ENCODE measurements at regions not wholly inside any gene's neighbourhood (a gene's known extent, or its start where the extent isn't known, plus 50 kb on each side); places are given as distances from the start of the nearest gene placed in this dataset.

DNA sequence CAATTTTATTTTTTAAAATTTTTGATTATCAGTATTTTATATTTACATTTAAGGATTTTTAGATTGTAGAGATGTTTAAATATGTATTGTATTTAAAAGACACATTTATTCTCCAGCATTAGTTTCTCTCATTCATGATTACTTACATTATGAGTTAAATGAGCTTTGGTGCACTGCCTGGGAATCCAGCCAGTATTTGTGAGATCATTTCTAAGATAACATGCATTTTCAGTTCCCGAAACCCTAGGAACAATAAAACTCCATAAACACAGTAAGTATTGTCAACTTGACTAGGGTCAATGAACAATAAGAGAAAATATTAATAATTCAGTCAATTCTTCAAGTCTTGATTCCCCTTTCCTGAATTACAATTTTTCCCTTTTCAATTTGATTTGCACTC is 403.3 kb downstream of the PLK2 start:
- H3K27ac ChIP-seq (replicated peaks): no peak overlapping the region
- no peak overlapping the region for H3K4me3 ChIP-seq (replicated peaks; ENCODE audit: insufficient read depth, low read length)
- no peak for DNase-seq (ENCODE audit: low read depth in 1 of 2, low spot score in 1 of 2)
- H3K27me3 ChIP-seq (ENCODE audit: insufficient read depth, poor library complexity, severe bottlenecking): no peaks in the 10 kb centered on the region
- TF ChIP-seq SPI1 (IDR thresholded peaks at IDR 0.05; ENCODE audit: borderline replicate concordance, low read depth) (no peak), POLR2AphosphoS5 (IDR thresholded peaks at IDR 0.05; ENCODE audit: low read depth) (no peak)
- TF ChIP-seq, protein P1, sequence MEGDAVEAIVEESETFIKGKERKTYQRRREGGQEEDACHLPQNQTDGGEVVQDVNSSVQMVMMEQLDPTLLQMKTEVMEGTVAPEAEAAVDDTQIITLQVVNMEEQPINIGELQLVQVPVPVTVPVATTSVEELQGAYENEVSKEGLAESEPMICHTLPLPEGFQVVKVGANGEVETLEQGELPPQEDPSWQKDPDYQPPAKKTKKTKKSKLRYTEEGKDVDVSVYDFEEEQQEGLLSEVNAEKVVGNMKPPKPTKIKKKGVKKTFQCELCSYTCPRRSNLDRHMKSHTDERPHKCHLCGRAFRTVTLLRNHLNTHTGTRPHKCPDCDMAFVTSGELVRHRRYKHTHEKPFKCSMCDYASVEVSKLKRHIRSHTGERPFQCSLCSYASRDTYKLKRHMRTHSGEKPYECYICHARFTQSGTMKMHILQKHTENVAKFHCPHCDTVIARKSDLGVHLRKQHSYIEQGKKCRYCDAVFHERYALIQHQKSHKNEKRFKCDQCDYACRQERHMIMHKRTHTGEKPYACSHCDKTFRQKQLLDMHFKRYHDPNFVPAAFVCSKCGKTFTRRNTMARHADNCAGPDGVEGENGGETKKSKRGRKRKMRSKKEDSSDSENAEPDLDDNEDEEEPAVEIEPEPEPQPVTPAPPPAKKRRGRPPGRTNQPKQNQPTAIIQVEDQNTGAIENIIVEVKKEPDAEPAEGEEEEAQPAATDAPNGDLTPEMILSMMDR (IDR thresholded peaks at IDR 0.05; ENCODE audit: insufficient read depth, low read length): no peak

DNA sequence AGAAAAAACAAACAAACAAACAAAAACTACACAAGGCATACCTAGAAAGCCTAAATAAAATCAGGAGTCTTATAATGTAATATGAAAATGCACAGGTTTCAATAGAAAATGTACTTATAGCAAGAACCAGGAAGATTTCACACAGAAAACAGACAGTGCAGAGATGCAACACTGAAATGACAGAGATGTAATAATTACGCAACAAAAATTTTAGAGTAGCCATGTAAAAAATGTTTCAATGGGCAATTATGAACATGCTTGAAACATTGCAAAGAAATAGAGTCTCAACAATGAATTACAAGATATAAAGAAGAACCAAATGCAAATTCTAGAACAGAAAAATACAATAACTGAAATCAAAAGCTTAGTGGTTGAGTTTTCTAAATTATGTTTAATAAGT is 405.9 kb downstream of the PLK2 start:
- TF ChIP-seq, protein P1 (IDR thresholded peaks at IDR 0.05; ENCODE audit: insufficient read depth, low read length): no peak
- TF ChIP-seq SPI1 (IDR thresholded peaks at IDR 0.05; ENCODE audit: borderline replicate concordance, low read depth) (no peak), GABPA (IDR thresholded peaks at IDR 0.05; ENCODE audit: low read depth) (no peak), POLR2AphosphoS5 (IDR thresholded peaks at IDR 0.05; ENCODE audit: low read depth) (no peak)
- TF ChIP-seq, protein P2, sequence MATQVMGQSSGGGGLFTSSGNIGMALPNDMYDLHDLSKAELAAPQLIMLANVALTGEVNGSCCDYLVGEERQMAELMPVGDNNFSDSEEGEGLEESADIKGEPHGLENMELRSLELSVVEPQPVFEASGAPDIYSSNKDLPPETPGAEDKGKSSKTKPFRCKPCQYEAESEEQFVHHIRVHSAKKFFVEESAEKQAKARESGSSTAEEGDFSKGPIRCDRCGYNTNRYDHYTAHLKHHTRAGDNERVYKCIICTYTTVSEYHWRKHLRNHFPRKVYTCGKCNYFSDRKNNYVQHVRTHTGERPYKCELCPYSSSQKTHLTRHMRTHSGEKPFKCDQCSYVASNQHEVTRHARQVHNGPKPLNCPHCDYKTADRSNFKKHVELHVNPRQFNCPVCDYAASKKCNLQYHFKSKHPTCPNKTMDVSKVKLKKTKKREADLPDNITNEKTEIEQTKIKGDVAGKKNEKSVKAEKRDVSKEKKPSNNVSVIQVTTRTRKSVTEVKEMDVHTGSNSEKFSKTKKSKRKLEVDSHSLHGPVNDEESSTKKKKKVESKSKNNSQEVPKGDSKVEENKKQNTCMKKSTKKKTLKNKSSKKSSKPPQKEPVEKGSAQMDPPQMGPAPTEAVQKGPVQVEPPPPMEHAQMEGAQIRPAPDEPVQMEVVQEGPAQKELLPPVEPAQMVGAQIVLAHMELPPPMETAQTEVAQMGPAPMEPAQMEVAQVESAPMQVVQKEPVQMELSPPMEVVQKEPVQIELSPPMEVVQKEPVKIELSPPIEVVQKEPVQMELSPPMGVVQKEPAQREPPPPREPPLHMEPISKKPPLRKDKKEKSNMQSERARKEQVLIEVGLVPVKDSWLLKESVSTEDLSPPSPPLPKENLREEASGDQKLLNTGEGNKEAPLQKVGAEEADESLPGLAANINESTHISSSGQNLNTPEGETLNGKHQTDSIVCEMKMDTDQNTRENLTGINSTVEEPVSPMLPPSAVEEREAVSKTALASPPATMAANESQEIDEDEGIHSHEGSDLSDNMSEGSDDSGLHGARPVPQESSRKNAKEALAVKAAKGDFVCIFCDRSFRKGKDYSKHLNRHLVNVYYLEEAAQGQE (IDR thresholded peaks at IDR 0.05; ENCODE audit: insufficient replicate concordance, low read depth): no peak
- Histone ChIP-seq H3K27me3 (ENCODE audit: insufficient read depth, poor library complexity, severe bottlenecking) (no peaks in the 10 kb centered on the region), H3K4me3 (replicated peaks; ENCODE audit: insufficient read depth, low read length) (no peak overlapping the region), H3K27ac (replicated peaks) (no peak overlapping the region)
- no peak for DNase-seq (ENCODE audit: low read depth in 1 of 2, low spot score in 1 of 2)

DNA sequence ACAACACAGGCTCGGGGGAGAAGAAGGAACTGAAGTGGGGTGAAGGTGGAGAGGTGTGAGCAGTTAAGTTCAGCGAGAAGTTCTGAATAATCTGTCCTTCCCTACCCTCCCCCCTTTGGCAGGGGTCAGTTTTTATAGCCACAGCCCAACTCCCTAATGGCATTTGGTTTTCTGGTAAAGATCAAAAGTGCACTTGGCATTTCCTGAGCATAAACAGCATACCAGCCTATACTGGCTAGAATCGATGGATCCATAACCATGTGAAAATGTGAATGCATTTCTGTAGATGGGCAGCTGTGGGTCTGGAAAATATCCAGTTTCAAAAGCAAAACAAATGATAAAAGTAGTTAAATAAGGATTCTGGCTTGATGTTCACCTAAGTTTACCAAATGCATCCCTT is 410.9 kb downstream of the PLK2 start:
- no peak for DNase-seq (ENCODE audit: low read depth in 1 of 2, low spot score in 1 of 2)
- H3K27me3 ChIP-seq (ENCODE audit: insufficient read depth, poor library complexity, severe bottlenecking): no peaks in the 10 kb centered on the region
- TF ChIP-seq SPI1 (IDR thresholded peaks at IDR 0.05; ENCODE audit: borderline replicate concordance, low read depth) (no peak), POLR2AphosphoS5 (IDR thresholded peaks at IDR 0.05; ENCODE audit: low read depth) (no peak), GABPA (IDR thresholded peaks at IDR 0.05; ENCODE audit: low read depth) (no peak)
- TF ChIP-seq, protein P2 (IDR thresholded peaks at IDR 0.05; ENCODE audit: insufficient replicate concordance, low read depth): no peak
- TF ChIP-seq, protein P1 (IDR thresholded peaks at IDR 0.05; ENCODE audit: insufficient read depth, low read length): no peak

DNA sequence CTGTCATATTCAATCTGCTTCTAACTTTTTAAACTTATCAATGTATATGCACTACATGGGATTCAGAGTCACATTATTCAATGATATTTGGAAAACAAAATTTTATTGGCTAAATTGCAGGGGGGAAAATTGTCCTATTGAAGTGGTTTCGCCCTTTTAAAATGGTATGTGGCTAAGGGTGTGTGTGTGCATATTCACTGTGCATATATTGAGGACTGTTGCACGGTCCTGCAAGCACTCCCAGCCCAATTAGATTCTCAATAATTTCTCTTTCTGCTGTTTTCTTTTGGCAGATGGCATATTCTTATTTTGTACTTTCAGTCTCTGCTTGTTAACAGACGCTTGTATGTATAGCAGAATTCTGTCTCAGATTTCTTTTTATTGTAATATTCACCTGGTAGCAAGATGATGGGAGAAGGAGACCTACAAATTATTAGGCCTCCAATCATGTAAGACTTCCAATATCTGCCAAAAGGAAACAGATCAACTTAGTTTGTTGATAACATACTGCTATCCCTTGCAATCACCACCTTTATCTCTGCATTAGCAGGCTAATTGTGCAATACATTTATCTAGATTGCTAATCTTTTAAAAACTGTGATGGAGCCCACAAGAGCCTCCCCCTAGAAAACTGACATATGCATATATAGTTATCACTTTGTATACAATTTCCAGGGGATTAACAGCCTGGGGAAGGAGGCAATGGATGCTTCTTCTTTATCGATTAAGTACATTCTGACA is 411.5 kb downstream of the PLK2 start:
- no peak for DNase-seq (ENCODE audit: low read depth in 1 of 2, low spot score in 1 of 2)
- Histone ChIP-seq H3K27me3 (ENCODE audit: insufficient read depth, poor library complexity, severe bottlenecking) (no peaks in the 10 kb centered on the region), H3K4me3 (replicated peaks; ENCODE audit: insufficient read depth, low read length) (no peak overlapping the region), H3K27ac (replicated peaks) (no peak overlapping the region)
- no peak for TF ChIP-seq POLR2AphosphoS5 (IDR thresholded peaks at IDR 0.05; ENCODE audit: low read depth)
- TF ChIP-seq, protein P2 (IDR thresholded peaks at IDR 0.05; ENCODE audit: insufficient replicate concordance, low read depth): no peak
- TF ChIP-seq SPI1 (IDR thresholded peaks at IDR 0.05; ENCODE audit: borderline replicate concordance, low read depth): no peak
- no peak for TF ChIP-seq GABPA (IDR thresholded peaks at IDR 0.05; ENCODE audit: low read depth)
- TF ChIP-seq, protein P1 (IDR thresholded peaks at IDR 0.05; ENCODE audit: insufficient read depth, low read length): no peak

More for the DNA sequence above, 410.9 kb downstream of the PLK2 start:
- H3K27ac ChIP-seq (replicated peaks): no peak overlapping the region
- no peak overlapping the region for H3K4me3 ChIP-seq (replicated peaks; ENCODE audit: insufficient read depth, low read length)
